GM12872 (cell line): ENCODE measurements at regions not wholly inside any gene's neighbourhood (a gene's known extent, or its start where the extent isn't known, plus 50 kb on each side); places are given as distances from the start of the nearest gene placed in this dataset.

Experiments used
- CTCF ChIP-seq: IDR thresholded peaks from 3 replicates; pipeline ENCODE4 v1.5.1; 2011; ENCODE audit warnings: low read depth, mild to moderate bottlenecking, low read length, moderate library complexity; ENCODE audit not compliant: insufficient read depth

DNA sequence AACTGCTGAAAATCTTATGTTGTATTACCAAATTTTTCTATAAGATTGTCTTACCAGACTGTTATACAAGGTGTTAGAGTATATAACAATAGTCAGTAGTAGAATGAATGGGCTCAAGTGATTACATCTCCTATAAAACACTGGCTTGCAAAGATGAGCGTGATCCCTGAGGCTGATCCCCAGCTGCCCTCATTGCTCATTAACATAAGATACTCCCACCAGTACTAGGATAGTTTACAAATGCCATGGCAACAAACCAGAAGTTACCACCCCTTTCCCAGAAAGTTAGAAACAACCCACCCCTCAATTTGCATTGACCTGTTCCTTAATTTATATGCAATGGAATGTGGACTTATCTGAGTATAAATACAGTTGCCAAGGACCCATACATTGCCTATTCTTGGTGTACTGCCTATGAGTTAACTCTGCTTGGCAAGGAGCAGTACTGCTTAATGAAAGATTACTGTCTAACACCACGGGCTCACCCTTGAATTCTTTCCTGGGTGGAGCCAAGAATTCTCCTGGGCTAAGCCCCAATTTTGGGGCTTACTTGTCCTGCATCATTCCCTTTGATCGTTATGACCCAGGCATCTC is 252.8 kb upstream of the CHD6 start:
- no peak for TF ChIP-seq CTCF

GRCh38 chr20:41869261-41869660 is 251.1 kb upstream of the CHD6 start:
- no peak for TF ChIP-seq CTCF

GRCh38 chr20:41865938-41866337 is 247.8 kb upstream of the CHD6 start:
- no peak for TF ChIP-seq CTCF

GRCh38 chr20:41862476-41862875 is 244.3 kb upstream of the CHD6 start:
- TF ChIP-seq CTCF: no peak

DNA sequence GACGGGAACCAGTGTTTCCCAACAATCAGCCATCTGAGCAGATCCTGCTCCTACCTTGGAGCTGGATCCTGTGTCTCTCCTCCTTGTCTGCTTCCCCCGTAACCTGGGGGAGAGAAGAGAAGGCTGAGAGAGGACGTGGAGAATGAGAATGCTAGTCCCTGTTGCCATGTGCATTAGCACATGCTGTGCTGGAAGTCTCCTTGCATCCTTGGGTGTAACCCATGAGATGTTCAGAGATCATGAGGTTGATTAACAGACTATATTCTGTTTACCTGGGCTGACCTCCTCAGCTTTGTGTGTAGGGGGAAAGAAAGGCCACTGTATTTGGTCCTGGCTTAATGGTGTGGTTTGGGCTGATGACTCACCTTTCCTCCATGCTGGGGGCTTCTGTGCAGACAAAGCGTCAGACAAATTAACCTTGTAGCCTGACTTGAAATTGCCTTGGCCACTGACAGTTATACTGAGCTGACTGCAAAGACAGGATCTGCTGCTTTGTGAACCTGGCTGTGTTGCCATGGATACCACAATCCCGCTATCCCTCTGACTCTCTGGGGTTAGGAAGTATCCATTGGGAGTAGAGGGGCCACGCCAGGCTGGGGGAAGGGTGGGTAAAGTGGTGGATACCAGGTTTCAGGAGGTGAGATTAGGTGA is 243.7 kb upstream of the CHD6 start:
- TF ChIP-seq CTCF: no peak

- no peak for TF ChIP-seq CTCF
Observed at GRCh38 chr20:41854765-41855164, 236.6 kb upstream of the CHD6 start.

- TF ChIP-seq CTCF: no peak
Observed at GRCh38 chr20:41853806-41854205, 235.6 kb upstream of the CHD6 start.
